HFFc6 (cell line): ENCODE measurements at regions not wholly inside any gene's neighbourhood (a gene's known extent, or its start where the extent isn't known, plus 50 kb on each side); places are given as distances from the start of the nearest gene placed in this dataset.

Experiments used
- DNase-seq: peaks from one replicate; pipeline ENCODE4 v3.0.0-alpha.2; 2018
- H3K27ac Mint-ChIP-seq: 2 replicates; pipeline ENCODE4 v1.8.0; 2020; ENCODE audit warnings: mild to moderate bottlenecking, mixed read lengths
- H3K27me3 Mint-ChIP-seq: 2 replicates; pipeline ENCODE4 v1.8.0; 2021; ENCODE audit warnings: mild to moderate bottlenecking, moderate library complexity, mixed read lengths; ENCODE audit not compliant: insufficient read depth
- H3K36me3 Mint-ChIP-seq: 2 replicates; pipeline ENCODE4 v1.8.0; 2021; ENCODE audit warnings: low read depth, mixed read lengths
- H3K4me1 Mint-ChIP-seq: 2 replicates; pipeline ENCODE4 v1.8.0; 2020; ENCODE audit warnings: low read depth, mixed read lengths
- H3K4me3 Mint-ChIP-seq: 2 replicates; pipeline ENCODE4 v1.8.0; 2020; ENCODE audit warnings: mild to moderate bottlenecking, moderate library complexity, mixed read lengths
- H3K9me3 Mint-ChIP-seq: 2 replicates; pipeline ENCODE4 v1.8.0; 2020; ENCODE audit warnings: mild to moderate bottlenecking, mixed read lengths
- CTCF ChIP-seq: fragments of 200-600 bp; sonication (generic); IDR thresholded peaks from 2 replicates; pipeline ENCODE4 v1.5.0; 2021; ENCODE audit warnings: antibody characterized with exemption, mild to moderate bottlenecking

- no peak overlapping the region for H3K27ac Mint-ChIP-seq
- H3K27me3 Mint-ChIP-seq = peaks cover 4% of the 10 kb centered on the region
- H3K36me3 Mint-ChIP-seq = no peaks in the 10 kb centered on the region
- H3K9me3 Mint-ChIP-seq = no peaks in the 10 kb centered on the region
- no peak for TF ChIP-seq CTCF
- no peaks in the 10 kb centered on the region for H3K4me1 Mint-ChIP-seq
- no peak for DNase-seq
- H3K4me3 Mint-ChIP-seq = no peak overlapping the region
Observed at GRCh38 chr14:35999294-35999693, 173.2 kb downstream of the BRMS1L start.

- no peak overlapping the region for H3K27ac Mint-ChIP-seq
- H3K4me3 Mint-ChIP-seq = no peak overlapping the region
- DNase-seq = no peak
- H3K4me1 Mint-ChIP-seq = no peaks in the 10 kb centered on the region
- no peaks in the 10 kb centered on the region for H3K9me3 Mint-ChIP-seq
- peaks cover 4% of the 10 kb centered on the region for H3K27me3 Mint-ChIP-seq
- no peak for TF ChIP-seq CTCF
- H3K36me3 Mint-ChIP-seq = no peaks in the 10 kb centered on the region
Observed at GRCh38 chr14:35998303-35998702, 172.2 kb downstream of the BRMS1L start.

DNA sequence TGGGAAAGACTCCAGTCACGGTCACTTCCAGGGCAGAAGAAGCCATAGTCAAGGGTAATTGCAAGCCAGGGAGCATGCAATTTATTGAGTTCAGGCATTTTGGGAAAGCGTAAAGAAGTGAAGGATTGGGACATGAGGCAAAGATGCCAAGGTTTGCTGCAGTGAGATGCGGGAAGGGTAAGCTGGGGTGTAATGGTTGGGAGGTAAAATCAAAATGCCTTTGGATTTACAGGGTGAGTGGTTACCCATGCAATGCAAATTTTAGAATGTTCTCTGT, 167.5 kb downstream of the BRMS1L start:
- no peak for TF ChIP-seq CTCF
- Mint-ChIP-seq H3K27ac (no peak overlapping the region), H3K36me3 (peaks cover 5% of the 10 kb centered on the region; the same call in 1 of the 2 replicates), H3K9me3 (no peaks in the 10 kb centered on the region; the same call in 1 of the 2 replicates), H3K4me1 (no peaks in the 10 kb centered on the region), H3K4me3 (no peak overlapping the region), H3K27me3 (peaks cover 11% of the 10 kb centered on the region)
- no peak for DNase-seq

DNA sequence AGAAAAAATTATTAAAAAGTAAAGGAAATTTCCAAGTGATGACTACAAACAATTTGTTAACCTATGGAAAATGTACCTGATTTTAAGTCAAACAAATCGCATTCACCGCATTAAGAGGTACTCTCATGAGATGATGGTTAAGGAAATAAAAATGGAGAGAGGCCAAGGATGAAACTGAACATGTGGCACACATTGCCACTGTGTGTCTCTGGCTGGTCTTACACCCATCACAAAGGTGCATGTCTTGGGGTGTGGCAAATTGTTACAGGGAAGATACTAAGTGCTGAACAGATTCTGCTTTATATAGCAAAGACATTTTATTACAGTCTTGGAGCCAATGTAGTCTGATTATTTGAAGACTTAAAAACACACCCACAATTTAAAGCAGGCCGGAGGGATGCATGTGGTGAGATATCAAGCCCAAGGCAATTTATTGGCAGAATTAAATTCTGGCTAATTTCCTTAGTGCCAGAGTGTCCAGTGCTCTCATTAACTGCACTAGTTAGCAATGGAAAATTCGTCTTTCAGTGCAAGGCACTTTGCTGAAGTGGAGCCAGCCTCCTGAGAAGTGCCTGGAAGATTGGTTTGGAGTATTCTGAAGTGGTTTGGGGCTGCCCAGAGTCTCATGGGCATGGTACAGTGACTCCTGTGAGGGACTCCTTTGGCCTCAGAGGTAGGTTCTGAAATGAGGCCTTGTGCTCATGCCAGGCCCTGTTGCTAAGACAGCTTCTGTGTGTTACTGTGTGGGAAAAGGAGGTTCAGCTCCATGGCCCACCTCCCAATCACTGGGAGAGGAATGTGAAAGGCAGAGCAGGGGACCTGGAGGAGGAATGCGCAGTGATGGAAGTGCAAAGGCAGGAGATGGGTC, 166.9 kb downstream of the BRMS1L start:
- TF ChIP-seq CTCF = no peak
- Mint-ChIP-seq H3K9me3 (no peaks in the 10 kb centered on the region; the same call in 1 of the 2 replicates), H3K4me3 (no peak overlapping the region), H3K36me3 (peaks cover 5% of the 10 kb centered on the region; the same call in 1 of the 2 replicates), H3K27me3 (peaks cover 7% of the 10 kb centered on the region), H3K4me1 (no peaks in the 10 kb centered on the region), H3K27ac (no peak overlapping the region)
- DNase-seq = no peak

DNA sequence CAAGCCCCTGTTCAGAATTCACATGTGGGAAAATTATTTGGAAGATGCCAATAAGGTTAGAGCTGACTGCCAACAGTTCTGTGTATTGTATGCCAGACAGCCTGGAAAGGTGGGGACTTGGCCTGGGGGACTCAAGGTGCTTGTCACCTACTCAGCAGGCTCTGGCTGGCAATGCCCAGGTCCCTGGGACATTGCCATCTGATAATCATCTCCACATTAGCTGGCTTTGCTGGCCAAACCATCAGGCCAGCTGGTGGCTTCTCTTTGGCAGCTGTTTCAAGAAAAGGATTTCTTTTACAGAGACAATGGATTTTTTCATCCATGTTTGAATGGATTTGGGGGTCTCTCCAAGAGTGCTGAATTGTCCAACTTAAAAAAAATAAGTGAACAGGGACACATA, 165.2 kb downstream of the BRMS1L start:
- DNase-seq = no peak
- Mint-ChIP-seq H3K27me3 (peaks cover 7% of the 10 kb centered on the region), H3K4me1 (no peaks in the 10 kb centered on the region), H3K27ac (no peak overlapping the region), H3K4me3 (no peak overlapping the region), H3K36me3 (peaks cover 5% of the 10 kb centered on the region; the same call in 1 of the 2 replicates), H3K9me3 (no peaks in the 10 kb centered on the region; the same call in 1 of the 2 replicates)
- TF ChIP-seq CTCF = no peak
